Sigmoid colon (tissue), 6 donors: ENCODE measurements at regions not wholly inside any gene's neighbourhood (a gene's known extent, or its start where the extent isn't known, plus 50 kb on each side); places are given as distances from the start of the nearest gene placed in this dataset.
A peak's percentile ranks its signal among the peaks of the same experiment; 100 is the strongest.

Experiments used
- DNase-seq: peaks from one replicate; pipeline ENCODE4 v3.0.0-alpha.2; 2019
- H3K27ac ChIP-seq, 4 donors: fragments of 200-600 bp; sonication (generic); one replicate each; pipeline ENCODE4 v1.5.1; 2016 to 2019; ENCODE audit warnings: mild to moderate bottlenecking in 1 of 4
- H3K27me3 ChIP-seq, 3 donors: fragments of 200-600 bp; sonication (generic); one replicate each; pipeline ENCODE4 v1.5.1; 2019; ENCODE audit warnings: mild to moderate bottlenecking in 1 of 3
- H3K36me3 ChIP-seq, 4 donors: fragments of 200-600 bp; sonication (generic); one replicate each; pipeline ENCODE4 v1.5.1; 2016 to 2019
- H3K4me1 ChIP-seq, 4 donors: fragments of 200-600 bp; sonication (generic); one replicate each; pipeline ENCODE4 v1.5.1; 2017 to 2019
- H3K4me3 ChIP-seq, 4 donors: fragments of 200-600 bp; sonication (generic); one replicate each; pipeline ENCODE4 v1.5.1; 2017 to 2019; ENCODE audit warnings: mild to moderate bottlenecking in 2 of 4, moderate library complexity in 1 of 4
- H3K9me3 ChIP-seq, 4 donors: fragments of 200-600 bp in 3 of 4; sonication (generic) in 3 of 4; one replicate each; pipeline versions ENCODE4 v1.5.1 to v1.6.1; 2013 to 2019
- EP300 ChIP-seq, 4 donors: sonication (generic); formaldehyde crosslinking; IDR thresholded peaks; one replicate each; pipeline ENCODE4 v1.6.1; 2017; ENCODE audit warnings: antibody characterized with exemption in 4 of 4
- POLR2A ChIP-seq, 2 donors: fragments of 450-650 bp; IDR thresholded peaks; one replicate each; pipeline ENCODE4 v1.6.1; 2016; ENCODE audit warnings: antibody characterized with exemption in 2 of 2, mild to moderate bottlenecking in 2 of 2, moderate library complexity in 2 of 2
- POLR2AphosphoS5 ChIP-seq, 4 donors: sonication (generic); formaldehyde crosslinking; IDR thresholded peaks; one replicate each; pipeline ENCODE4 v1.6.1; 2017; ENCODE audit warnings: antibody characterized with exemption in 4 of 4
- WGBS, 2 donors: extraction: QIAGEN DNeasy Blood & Tissue Kit; methylation state at CpG; one replicate each; pipeline ENCODE4 v1.1.7; 2013; 5-methylcytosine and 5-hydroxymethylcytosine counted together
- intact Hi-C: fragments of 100-400 bp; cut with DNase I; formaldehyde crosslinking; loops from one replicate; pipeline ENCODE4 v1.15.1; 2023
- TF ChIP-seq, protein P1 (sequence below), 4 experiments: fragments of 450-650 bp in 3 of 4; fragments of 200-600 bp in 1 of 4; IDR thresholded peaks; one replicate each; pipeline ENCODE4 v1.5.1; 2016 to 2019; ENCODE audit warnings: antibody characterized with exemption in 4 of 4, mild to moderate bottlenecking in 3 of 4, moderate library complexity in 2 of 4
- donor health status: healthy with polysubstance abuse.
- donor health status: healthy.

DNA sequence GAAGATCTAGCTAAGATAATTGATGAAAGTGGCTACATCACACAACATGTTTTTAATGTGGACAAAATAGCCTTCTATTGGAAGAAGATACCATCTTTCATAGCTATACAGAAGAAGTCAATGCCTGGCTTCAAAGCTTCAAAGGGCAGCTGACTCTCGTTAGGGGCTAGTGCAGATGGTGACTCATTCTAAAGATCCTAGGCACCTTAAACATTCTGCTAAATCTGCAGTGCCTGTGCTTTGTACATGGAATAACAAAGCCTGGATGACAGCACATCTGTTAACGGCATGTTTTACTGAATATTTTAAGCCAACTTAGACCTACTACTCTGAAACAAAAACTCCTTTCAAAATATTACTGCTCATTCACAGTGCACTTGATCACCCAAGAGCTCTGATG is 65.6 kb upstream of the USP24 start:
- no peak for DNase-seq
- Histone ChIP-seq H3K4me1 (peaks cover 0 to 14% (median 9%) of the 10 kb centered on the region in 4 donors), H3K4me3 (no peak overlapping the region), H3K36me3 (no peaks in the 10 kb centered on the region), H3K27ac (no peak overlapping the region), H3K9me3 (no peaks in the 10 kb centered on the region), H3K27me3 (no peaks in the 10 kb centered on the region)
- WGBS, 2 donors = 71% methylated on average over 2 of the region's 2 CpGs
- intact Hi-C loops = no loop called here
- no peak for TF ChIP-seq EP300 (IDR thresholded peaks at IDR 0.05)
- no peak for TF ChIP-seq POLR2A (IDR thresholded peaks at IDR 0.05)

DNA sequence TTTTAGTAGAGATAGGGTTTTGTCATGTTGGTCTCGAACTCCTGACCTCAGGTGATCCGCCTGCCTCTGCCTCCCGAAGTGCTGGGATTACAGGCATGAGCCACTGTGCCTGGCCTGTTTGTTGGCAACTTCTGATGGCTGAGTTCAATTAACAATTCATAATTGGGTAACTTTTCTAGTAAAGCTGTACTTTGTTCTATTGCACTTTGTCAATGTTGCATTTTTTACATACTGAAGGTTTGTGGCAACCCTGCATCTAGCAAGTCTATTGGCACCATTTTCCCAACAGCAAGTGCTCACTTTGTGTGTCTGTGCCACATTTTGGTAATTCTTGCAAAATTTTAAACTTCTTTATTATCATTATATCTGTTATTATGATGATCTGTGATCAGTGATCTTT is 64.5 kb upstream of the USP24 start:
- intact Hi-C loops = loop anchor here (5.0 to 10.0 kb wide), 2 partner anchors 62 to 215 kb away; partner anchors contain the start of gene USP24
- DNase-seq = no peak
- WGBS, 2 donors = 92 to 98% methylated on average over 3 of the region's 3 CpGs
- peaks cover 0 to 18% (median 10%) of the 10 kb centered on the region in 4 donors for H3K4me1 ChIP-seq
- H3K27me3 ChIP-seq = no peaks in the 10 kb centered on the region
- H3K27ac ChIP-seq = no peak overlapping the region
- no peak overlapping the region for H3K4me3 ChIP-seq
- no peaks in the 10 kb centered on the region for H3K36me3 ChIP-seq
- H3K9me3 ChIP-seq = no peaks in the 10 kb centered on the region
- no peak for TF ChIP-seq POLR2A (IDR thresholded peaks at IDR 0.05)

DNA sequence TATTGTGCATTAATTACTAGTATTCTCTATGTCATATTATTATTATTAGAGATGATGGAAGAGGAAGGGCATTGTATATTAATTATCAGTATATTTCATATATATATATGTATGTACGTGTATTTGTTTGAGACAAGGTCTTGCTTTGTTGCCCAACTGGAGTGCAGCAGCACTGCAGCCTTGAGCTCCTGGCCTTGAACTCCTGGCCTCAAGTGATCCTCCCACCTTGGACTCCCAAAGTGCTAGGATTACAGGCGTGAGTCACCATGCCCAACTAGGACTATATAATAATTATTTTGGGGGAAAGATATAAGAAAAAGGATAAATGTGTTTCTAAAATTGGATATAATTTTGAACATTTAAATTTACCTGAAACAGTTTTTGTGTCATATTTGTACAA is 63.2 kb upstream of the USP24 start:
- no peak for TF ChIP-seq POLR2AphosphoS5 (IDR thresholded peaks at IDR 0.05)
- TF ChIP-seq POLR2A (IDR thresholded peaks at IDR 0.05) = no peak
- TF ChIP-seq, protein P1, sequence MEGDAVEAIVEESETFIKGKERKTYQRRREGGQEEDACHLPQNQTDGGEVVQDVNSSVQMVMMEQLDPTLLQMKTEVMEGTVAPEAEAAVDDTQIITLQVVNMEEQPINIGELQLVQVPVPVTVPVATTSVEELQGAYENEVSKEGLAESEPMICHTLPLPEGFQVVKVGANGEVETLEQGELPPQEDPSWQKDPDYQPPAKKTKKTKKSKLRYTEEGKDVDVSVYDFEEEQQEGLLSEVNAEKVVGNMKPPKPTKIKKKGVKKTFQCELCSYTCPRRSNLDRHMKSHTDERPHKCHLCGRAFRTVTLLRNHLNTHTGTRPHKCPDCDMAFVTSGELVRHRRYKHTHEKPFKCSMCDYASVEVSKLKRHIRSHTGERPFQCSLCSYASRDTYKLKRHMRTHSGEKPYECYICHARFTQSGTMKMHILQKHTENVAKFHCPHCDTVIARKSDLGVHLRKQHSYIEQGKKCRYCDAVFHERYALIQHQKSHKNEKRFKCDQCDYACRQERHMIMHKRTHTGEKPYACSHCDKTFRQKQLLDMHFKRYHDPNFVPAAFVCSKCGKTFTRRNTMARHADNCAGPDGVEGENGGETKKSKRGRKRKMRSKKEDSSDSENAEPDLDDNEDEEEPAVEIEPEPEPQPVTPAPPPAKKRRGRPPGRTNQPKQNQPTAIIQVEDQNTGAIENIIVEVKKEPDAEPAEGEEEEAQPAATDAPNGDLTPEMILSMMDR (IDR thresholded peaks at IDR 0.05) = no peak
- TF ChIP-seq EP300 (IDR thresholded peaks at IDR 0.05) = no peak
- no peak overlapping the region for H3K27ac ChIP-seq
- H3K9me3 ChIP-seq = no peaks in the 10 kb centered on the region
- H3K4me1 ChIP-seq = peaks cover 0 to 18% (median 10%) of the 10 kb centered on the region in 4 donors
- H3K36me3 ChIP-seq = no peaks in the 10 kb centered on the region
- WGBS, 2 donors = 38 to 44% methylated on average over 2 of the region's 2 CpGs
- no peak for DNase-seq
- intact Hi-C loops = loop anchor here (5.0 to 10.0 kb wide), 2 partner anchors 61 to 214 kb away; partner anchors contain the start of gene USP24
- H3K27me3 ChIP-seq = no peaks in the 10 kb centered on the region
- no peak overlapping the region for H3K4me3 ChIP-seq

DNA sequence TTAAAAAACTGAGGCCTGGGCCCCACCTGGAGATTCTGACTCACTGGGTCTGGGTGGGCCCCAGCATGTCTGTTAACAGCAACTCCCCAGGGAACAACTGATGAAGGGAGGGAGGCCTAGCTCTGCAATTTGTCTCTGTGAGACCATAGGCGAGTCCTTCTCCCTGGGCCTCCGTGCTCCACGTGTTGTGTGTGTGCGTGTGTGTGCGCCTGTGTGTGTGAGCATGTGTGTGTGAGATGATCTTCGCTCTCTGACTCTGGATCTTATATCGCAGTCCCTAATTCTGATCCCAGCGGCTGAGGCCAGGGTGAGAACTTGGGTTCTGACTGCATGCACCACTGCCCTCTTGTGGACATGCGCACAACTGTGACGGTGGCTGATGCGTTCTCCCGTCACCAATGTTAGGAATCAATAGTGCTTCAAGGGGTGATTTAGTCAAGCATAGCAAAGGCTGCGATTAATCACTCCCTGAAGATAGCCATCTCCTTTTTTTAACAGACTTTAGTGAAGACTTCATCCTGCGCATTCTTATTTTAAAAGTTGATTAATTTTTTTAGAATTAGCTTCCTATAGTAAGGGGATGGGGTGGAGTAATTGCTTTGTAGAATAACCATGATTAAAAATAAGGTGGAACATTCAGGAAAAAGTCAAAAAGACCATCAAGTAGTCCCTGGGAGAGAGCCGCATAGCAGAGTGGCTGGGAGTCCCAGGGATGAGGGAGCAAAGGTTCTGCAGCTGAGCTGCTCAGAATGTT is 62.4 kb upstream of the USP24 start:
- 22 to 27% methylated on average over 15 of the region's 15 CpGs for WGBS, 2 donors
- Histone ChIP-seq H3K9me3 (no peaks in the 10 kb centered on the region), H3K4me1 (peaks cover 0 to 18% (median 10%) of the 10 kb centered on the region in 4 donors), H3K4me3 (no peak overlapping the region), H3K27ac (no peak overlapping the region), H3K36me3 (no peaks in the 10 kb centered on the region), H3K27me3 (no peaks in the 10 kb centered on the region)
- intact Hi-C loops = loop anchor here (1.0 to 10.0 kb wide), 3 partner anchors 60 to 213 kb away; partner anchors contain the start of gene USP24
- peak; percentile 90 for DNase-seq
- TF ChIP-seq POLR2AphosphoS5 (IDR thresholded peaks at IDR 0.05) = no peak
- TF ChIP-seq, protein P1 (IDR thresholded peaks at IDR 0.05) = peak; percentile 69 to 90 (median 84)

DNA sequence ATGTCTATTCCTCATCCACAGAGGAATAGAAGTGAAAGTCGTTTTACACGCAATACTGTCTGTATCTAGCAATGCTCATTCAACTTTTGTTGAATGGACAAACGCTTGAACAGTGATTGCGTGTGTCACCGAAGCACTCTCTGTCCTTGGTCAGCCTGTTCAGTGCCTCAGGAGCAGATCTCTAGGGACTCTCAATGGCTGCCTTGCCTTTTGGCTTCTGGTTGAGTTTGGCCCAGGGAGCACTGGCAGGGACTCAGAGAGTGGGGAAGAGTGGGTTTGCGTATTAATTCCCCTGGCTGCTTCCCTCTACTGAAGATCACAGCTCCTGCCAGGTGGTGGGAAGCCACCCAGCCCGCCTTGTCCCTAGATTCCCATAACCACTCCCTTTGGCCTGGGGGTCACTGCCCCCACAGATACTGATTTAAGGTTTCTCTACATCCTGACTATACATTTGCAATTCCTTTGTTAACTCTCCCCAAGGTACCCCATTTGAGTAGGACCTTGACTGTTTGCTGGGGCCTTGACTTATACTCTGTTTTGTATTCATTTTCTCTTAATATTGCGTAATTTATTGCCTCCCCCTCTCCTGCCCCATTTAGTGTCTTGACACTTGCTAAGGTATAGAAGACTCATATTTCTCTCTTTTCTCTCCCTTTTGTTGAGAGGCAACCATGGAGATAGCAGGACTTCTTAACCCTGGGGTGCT is 61.7 kb upstream of the USP24 start:
- no peak overlapping the region for H3K4me3 ChIP-seq
- TF ChIP-seq POLR2AphosphoS5 (IDR thresholded peaks at IDR 0.05) = no peak
- TF ChIP-seq EP300 (IDR thresholded peaks at IDR 0.05) = no peak
- TF ChIP-seq POLR2A (IDR thresholded peaks at IDR 0.05) = no peak
- TF ChIP-seq, protein P1 (IDR thresholded peaks at IDR 0.05) = no peak
- H3K27ac ChIP-seq = peak overlapping the region in 2 of 4 donors; percentile 13 to 18
- no peaks in the 10 kb centered on the region for H3K27me3 ChIP-seq
- H3K4me1 ChIP-seq = peaks cover 0 to 18% (median 10%) of the 10 kb centered on the region in 4 donors
- intact Hi-C loops = loop anchor here (1.0 to 10.0 kb wide), 3 partner anchors 60 to 212 kb away; partner anchors contain the start of gene USP24
- no peaks in the 10 kb centered on the region for H3K9me3 ChIP-seq
- 90 to 91% methylated on average over 8 of the region's 8 CpGs for WGBS, 2 donors
- no peak for DNase-seq
- no peaks in the 10 kb centered on the region for H3K36me3 ChIP-seq
